Neural progenitor cell (in vitro differentiated cells): ENCODE measurements at regions not wholly inside any gene's neighbourhood (a gene's known extent, or its start where the extent isn't known, plus 50 kb on each side); places are given as distances from the start of the nearest gene placed in this dataset.

Source experiments
- DNase-seq: peaks from one replicate; pipeline ENCODE4 v3.0.0-alpha.2; 2016; ENCODE audit warnings: low spot score
- H2AFZ ChIP-seq: fragments of 200-600 bp; sonication (generic); replicated peaks from 2 replicates; pipeline ENCODE4 v1.6.1; 2016; ENCODE audit warnings: antibody characterized with exemption
- H3F3A ChIP-seq: fragments of 200-600 bp; sonication (generic); 2 replicates; pipeline ENCODE4 v1.6.1; 2016; ENCODE audit warnings: antibody characterized with exemption, low read depth
- H3K27ac ChIP-seq: fragments of 200-600 bp; sonication (generic); 2 replicates; pipeline ENCODE4 v1.5.1; 2016; ENCODE audit warnings: mild to moderate bottlenecking
- H3K27me3 ChIP-seq: fragments of 200-600 bp; sonication (generic); 2 replicates; pipeline ENCODE4 v1.6.1; 2016; ENCODE audit warnings: mild to moderate bottlenecking, moderate library complexity
- H3K36me3 ChIP-seq: fragments of 200-600 bp; sonication (generic); 2 replicates; pipeline ENCODE4 v1.5.1; 2016
- H3K4me1 ChIP-seq: fragments of 200-600 bp; sonication (generic); 2 replicates; pipeline ENCODE4 v1.6.1; 2016; ENCODE audit warnings: mixed run types
- H3K4me2 ChIP-seq: fragments of 200-600 bp; sonication (generic); 2 replicates; pipeline ENCODE4 v1.6.1; 2016
- H3K4me3 ChIP-seq: fragments of 200-600 bp; sonication (generic); 2 replicates; pipeline ENCODE4 v1.5.1; 2016
- H3K79me2 ChIP-seq: fragments of 200-600 bp; sonication (generic); 2 replicates; pipeline ENCODE4 v1.6.1; 2016; ENCODE audit warnings: low read depth
- H3K9ac ChIP-seq: fragments of 200-600 bp; sonication (generic); 2 replicates; pipeline ENCODE4 v1.6.1; 2016
- H3K9me3 ChIP-seq: fragments of 200-600 bp; sonication (generic); 2 replicates; pipeline ENCODE4 v1.5.1; 2016; ENCODE audit warnings: low read depth
- H4K20me1 ChIP-seq: fragments of 200-600 bp; sonication (generic); 2 replicates; pipeline ENCODE4 v1.6.1; 2016; ENCODE audit warnings: low read depth
- H3K27ac Mint-ChIP-seq: 3 replicates; pipeline ENCODE4 v1.8.0; 2021; ENCODE audit warnings: mixed read lengths
- H3K27me3 Mint-ChIP-seq: 2 replicates; pipeline ENCODE4 v1.8.0; 2022; ENCODE audit warnings: low read depth, mild to moderate bottlenecking, inconsistent platforms, moderate library complexity, mixed read lengths; ENCODE audit not compliant: insufficient read depth
- H3K36me3 Mint-ChIP-seq: 3 replicates; pipeline ENCODE4 v1.8.0; 2021; ENCODE audit warnings: mixed read lengths
- H3K4me1 Mint-ChIP-seq: 3 replicates; pipeline ENCODE4 v1.8.0; 2021; ENCODE audit warnings: mixed read lengths
- H3K4me3 Mint-ChIP-seq: 3 replicates; pipeline ENCODE4 v1.8.0; 2021; ENCODE audit warnings: mild to moderate bottlenecking, moderate library complexity, mixed read lengths
- H3K9me3 Mint-ChIP-seq: 3 replicates; pipeline ENCODE4 v1.8.0; 2020; ENCODE audit warnings: mixed read lengths
- EZH2 ChIP-seq: fragments of 200-600 bp; sonication (generic); IDR thresholded peaks from 2 replicates; pipeline ENCODE4 v1.6.1; 2017; ENCODE audit warnings: antibody characterized with exemption, mild to moderate bottlenecking, moderate library complexity
- EZH2phosphoT487 ChIP-seq: fragments of 200-600 bp; sonication (generic); IDR thresholded peaks from 2 replicates; pipeline ENCODE4 v1.6.1; 2017; ENCODE audit warnings: antibody characterized with exemption
- TF ChIP-seq, protein P1 (sequence below): fragments of 200-600 bp; sonication (generic); IDR thresholded peaks from 2 replicates; pipeline ENCODE4 v1.5.1; 2017; ENCODE audit warnings: antibody characterized with exemption, mild to moderate bottlenecking

DNA sequence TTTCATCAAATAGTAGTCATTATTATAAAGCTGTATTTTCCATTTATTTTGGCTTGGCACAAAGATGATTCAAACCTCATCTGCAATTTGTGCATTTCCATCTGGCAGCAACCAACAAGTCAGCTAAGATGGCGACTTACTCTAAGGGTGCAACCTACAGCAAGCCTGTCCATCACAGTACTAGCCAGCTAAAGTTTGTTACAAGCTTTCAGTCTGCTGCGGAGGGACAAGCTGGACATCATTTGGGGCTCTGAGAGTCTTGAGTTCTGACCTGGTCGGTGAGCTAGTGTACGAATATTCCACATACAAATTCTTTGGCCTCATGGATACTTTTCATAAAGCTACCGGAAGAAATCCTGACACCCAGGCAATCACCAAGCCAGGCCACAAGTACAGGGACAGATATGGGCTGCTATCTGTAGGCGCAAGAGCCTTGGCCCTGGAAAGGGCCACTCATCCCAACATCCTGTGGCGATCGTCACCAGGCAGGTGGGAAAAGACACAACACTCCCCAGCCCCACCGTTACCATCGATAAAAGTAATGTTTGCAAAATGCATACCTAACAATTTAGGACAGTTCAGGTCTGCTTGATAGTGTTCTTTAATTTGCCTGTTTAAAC is 307.6 kb downstream of the SKIDA1 start:
- H3K4me1 Mint-ChIP-seq = peaks cover 3% of the 10 kb centered on the region

DNA sequence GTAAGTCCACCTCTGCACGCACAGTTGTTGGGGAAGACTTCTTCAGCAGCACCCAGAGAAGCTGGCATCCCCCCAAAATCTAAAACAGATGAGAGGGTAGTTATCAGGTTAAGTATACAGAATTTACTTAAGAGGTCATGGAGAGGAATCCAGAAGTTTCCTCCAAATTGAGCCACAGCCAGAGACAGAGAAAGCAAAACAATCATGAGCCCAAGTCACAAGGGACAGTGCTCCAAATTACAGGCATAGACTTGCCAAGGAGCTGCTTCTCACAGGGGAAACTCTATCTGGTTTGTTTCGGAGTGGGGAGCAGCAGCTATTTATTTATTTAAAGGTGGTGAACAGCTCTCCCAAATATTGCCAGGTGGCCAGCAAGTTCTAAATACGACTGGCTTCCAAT is 308.4 kb downstream of the SKIDA1 start:
- H4K20me1 ChIP-seq = no peaks in the 10 kb centered on the region
- DNase-seq = no peak
- H3K9ac ChIP-seq = no peak overlapping the region
- no peak overlapping the region for H3K4me3 ChIP-seq
- Mint-ChIP-seq H3K4me3 (no peak overlapping the region), H3K27me3 (no peaks in the 10 kb centered on the region), H3K9me3 (peaks cover 20% of the 10 kb centered on the region), H3K27ac (no peak overlapping the region), H3K36me3 (peaks cover 8% of the 10 kb centered on the region), H3K4me1 (peaks cover 3% of the 10 kb centered on the region)
- H3K4me2 ChIP-seq = no peak overlapping the region
- no peaks in the 10 kb centered on the region for H3K9me3 ChIP-seq
- H3K79me2 ChIP-seq = peaks cover 6% of the 10 kb centered on the region
- H2AFZ ChIP-seq = no peak overlapping the region
- H3K27ac ChIP-seq = no peak overlapping the region
- no peaks in the 10 kb centered on the region for H3K27me3 ChIP-seq
- no peaks in the 10 kb centered on the region for H3K4me1 ChIP-seq
- TF ChIP-seq, protein P1, sequence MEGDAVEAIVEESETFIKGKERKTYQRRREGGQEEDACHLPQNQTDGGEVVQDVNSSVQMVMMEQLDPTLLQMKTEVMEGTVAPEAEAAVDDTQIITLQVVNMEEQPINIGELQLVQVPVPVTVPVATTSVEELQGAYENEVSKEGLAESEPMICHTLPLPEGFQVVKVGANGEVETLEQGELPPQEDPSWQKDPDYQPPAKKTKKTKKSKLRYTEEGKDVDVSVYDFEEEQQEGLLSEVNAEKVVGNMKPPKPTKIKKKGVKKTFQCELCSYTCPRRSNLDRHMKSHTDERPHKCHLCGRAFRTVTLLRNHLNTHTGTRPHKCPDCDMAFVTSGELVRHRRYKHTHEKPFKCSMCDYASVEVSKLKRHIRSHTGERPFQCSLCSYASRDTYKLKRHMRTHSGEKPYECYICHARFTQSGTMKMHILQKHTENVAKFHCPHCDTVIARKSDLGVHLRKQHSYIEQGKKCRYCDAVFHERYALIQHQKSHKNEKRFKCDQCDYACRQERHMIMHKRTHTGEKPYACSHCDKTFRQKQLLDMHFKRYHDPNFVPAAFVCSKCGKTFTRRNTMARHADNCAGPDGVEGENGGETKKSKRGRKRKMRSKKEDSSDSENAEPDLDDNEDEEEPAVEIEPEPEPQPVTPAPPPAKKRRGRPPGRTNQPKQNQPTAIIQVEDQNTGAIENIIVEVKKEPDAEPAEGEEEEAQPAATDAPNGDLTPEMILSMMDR = no peak
- TF ChIP-seq EZH2 = no peak
- TF ChIP-seq EZH2phosphoT487 = no peak
- H3K36me3 ChIP-seq = no peaks in the 10 kb centered on the region
- H3F3A ChIP-seq = peaks cover 6% of the 10 kb centered on the region

More for the DNA sequence above, 307.6 kb downstream of the SKIDA1 start:
- peaks cover 20% of the 10 kb centered on the region for H3K9me3 Mint-ChIP-seq
- H3K36me3 Mint-ChIP-seq = peaks cover 6% of the 10 kb centered on the region
- Histone ChIP-seq H3K27ac (no peak overlapping the region), H3K4me3 (no peak overlapping the region), H3F3A (peaks cover 6% of the 10 kb centered on the region), H3K27me3 (no peaks in the 10 kb centered on the region), H4K20me1 (no peaks in the 10 kb centered on the region), H3K4me2 (no peak overlapping the region), H3K9ac (no peak overlapping the region), H3K9me3 (no peaks in the 10 kb centered on the region), H3K36me3 (no peaks in the 10 kb centered on the region), H2AFZ (no peak overlapping the region), H3K4me1 (no peaks in the 10 kb centered on the region), H3K79me2 (no peaks in the 10 kb centered on the region)
- H3K4me3 Mint-ChIP-seq = no peak overlapping the region
- no peak overlapping the region for H3K27ac Mint-ChIP-seq
- no peaks in the 10 kb centered on the region for H3K27me3 Mint-ChIP-seq
- TF ChIP-seq EZH2 = no peak
- no peak for TF ChIP-seq EZH2phosphoT487
- TF ChIP-seq, protein P1 = no peak
- DNase-seq = no peak

DNA sequence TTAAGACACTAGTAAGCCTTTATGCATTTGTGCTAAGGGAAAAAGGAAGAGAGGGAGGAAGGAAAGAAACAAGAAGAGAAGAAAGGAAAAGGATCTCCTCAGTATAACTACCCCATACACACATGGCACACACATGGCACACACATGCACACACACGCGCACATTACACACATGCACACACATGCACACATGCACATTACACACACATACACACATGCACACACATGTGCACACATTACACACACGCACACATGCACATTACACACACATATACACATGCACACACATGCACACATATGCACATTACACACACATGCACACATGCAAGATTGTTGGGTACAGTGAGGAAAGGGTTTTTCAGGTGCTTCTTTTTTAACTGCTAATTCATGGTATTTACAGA is 311.2 kb downstream of the SKIDA1 start:
- peaks cover 6% of the 10 kb centered on the region for H3K79me2 ChIP-seq
- no peaks in the 10 kb centered on the region for H3K27me3 ChIP-seq
- H3K36me3 Mint-ChIP-seq = peaks cover 8% of the 10 kb centered on the region
- no peaks in the 10 kb centered on the region for H3K27me3 Mint-ChIP-seq
- H3K9me3 ChIP-seq = no peaks in the 10 kb centered on the region
- peaks cover 3% of the 10 kb centered on the region for H3K4me1 Mint-ChIP-seq
- no peak overlapping the region for H3K4me2 ChIP-seq
- H2AFZ ChIP-seq = no peak overlapping the region
- H3K36me3 ChIP-seq = no peaks in the 10 kb centered on the region
- no peaks in the 10 kb centered on the region for H3K4me1 ChIP-seq
- peaks cover 6% of the 10 kb centered on the region for H3F3A ChIP-seq
- H3K9me3 Mint-ChIP-seq = peaks cover 11% of the 10 kb centered on the region
- DNase-seq = no peak
- no peak for TF ChIP-seq EZH2phosphoT487
- TF ChIP-seq EZH2 = no peak
- TF ChIP-seq, protein P1 = no peak
- H4K20me1 ChIP-seq = no peaks in the 10 kb centered on the region
- no peak overlapping the region for H3K27ac ChIP-seq
- H3K4me3 ChIP-seq = no peak overlapping the region
- H3K9ac ChIP-seq = no peak overlapping the region
- H3K27ac Mint-ChIP-seq = no peak overlapping the region
- H3K4me3 Mint-ChIP-seq = no peak overlapping the region
